Parathyroid adenoma (tissue), 2 donors: ENCODE measurements at regions not wholly inside any gene's neighbourhood (a gene's known extent, or its start where the extent isn't known, plus 50 kb on each side); places are given as distances from the start of the nearest gene placed in this dataset.

Experiments used
- H2AFZ ChIP-seq: fragments of 300-600 bp; sonication (generic); one replicate; pipeline ENCODE4 v1.7.0; 2017; ENCODE audit warnings: antibody characterized with exemption, mild to moderate bottlenecking
- H3K27ac ChIP-seq: fragments of 300-600 bp; sonication (generic); one replicate; pipeline ENCODE4 v1.7.0; 2017
- H3K27me3 ChIP-seq: fragments of 300-600 bp; sonication (generic); one replicate; pipeline ENCODE4 v1.7.0; 2017; ENCODE audit warnings: low read length; ENCODE audit not compliant: control insufficient read depth, insufficient read depth
- H3K36me3 ChIP-seq: fragments of 300-600 bp; sonication (generic); one replicate; pipeline ENCODE4 v1.7.0; 2017; ENCODE audit warnings: low read length; ENCODE audit not compliant: control insufficient read depth, insufficient read depth
- H3K4me1 ChIP-seq: fragments of 300-600 bp; sonication (generic); one replicate; pipeline ENCODE4 v1.7.0; 2017; ENCODE audit warnings: control low read depth
- H3K4me2 ChIP-seq: fragments of 300-600 bp; sonication (generic); one replicate; pipeline ENCODE4 v1.7.0; 2017; ENCODE audit warnings: low read length
- H3K4me3 ChIP-seq: fragments of 300-600 bp; sonication (generic); one replicate; pipeline ENCODE4 v1.7.0; 2017; ENCODE audit warnings: low read depth, low read length
- H3K79me2 ChIP-seq: fragments of 300-600 bp; sonication (generic); one replicate; pipeline ENCODE4 v1.7.0; 2017; ENCODE audit warnings: control low read depth
- H3K9ac ChIP-seq: fragments of 300-600 bp; sonication (generic); one replicate; pipeline ENCODE4 v1.7.0; 2017; ENCODE audit warnings: mild to moderate bottlenecking
- H3K9me3 ChIP-seq: fragments of 300-600 bp; sonication (generic); one replicate; pipeline ENCODE4 v1.7.0; 2017; ENCODE audit warnings: low read length; ENCODE audit not compliant: control insufficient read depth
- CTCF ChIP-seq: fragments of 300-600 bp; sonication (generic); IDR thresholded peaks from one replicate; pipeline ENCODE4 v1.7.0; 2017; ENCODE audit warnings: antibody characterized with exemption, mild to moderate bottlenecking
- donor health status: primary hyperparathyroidism.

- Histone ChIP-seq H3K4me1 (no peaks in the 10 kb centered on the region), H3K79me2 (no peaks in the 10 kb centered on the region), H2AFZ (no peak overlapping the region), H3K9me3 (no peaks in the 10 kb centered on the region), H3K36me3 (no peaks in the 10 kb centered on the region), H3K27me3 (no peaks in the 10 kb centered on the region), H3K27ac (no peak overlapping the region), H3K4me3 (no peak overlapping the region), H3K4me2 (no peak overlapping the region), H3K9ac (no peak overlapping the region)
- no peak for TF ChIP-seq CTCF
Measured at GRCh38 chr13:22461854-22462490, 718.8 kb upstream of the SGCG start.

GRCh38 chr13:22463089-22463488 is 717.7 kb upstream of the SGCG start:
- Histone ChIP-seq H3K4me3 (no peak overlapping the region), H3K9me3 (no peaks in the 10 kb centered on the region), H3K79me2 (no peaks in the 10 kb centered on the region), H2AFZ (no peak overlapping the region), H3K4me2 (no peak overlapping the region), H3K4me1 (no peaks in the 10 kb centered on the region), H3K9ac (no peak overlapping the region), H3K27ac (no peak overlapping the region), H3K27me3 (no peaks in the 10 kb centered on the region), H3K36me3 (no peaks in the 10 kb centered on the region)
- no peak for TF ChIP-seq CTCF

GRCh38 chr13:22468045-22468444 is 712.7 kb upstream of the SGCG start:
- TF ChIP-seq CTCF = no peak
- Histone ChIP-seq H3K36me3 (no peaks in the 10 kb centered on the region), H3K27ac (no peak overlapping the region), H2AFZ (no peak overlapping the region), H3K4me2 (no peak overlapping the region), H3K79me2 (no peaks in the 10 kb centered on the region), H3K9me3 (no peaks in the 10 kb centered on the region), H3K9ac (no peak overlapping the region), H3K4me1 (no peaks in the 10 kb centered on the region), H3K4me3 (no peak overlapping the region), H3K27me3 (no peaks in the 10 kb centered on the region)

GRCh38 chr13:22468824-22469223 is 712.0 kb upstream of the SGCG start:
- Histone ChIP-seq H3K36me3 (no peaks in the 10 kb centered on the region), H3K27me3 (no peaks in the 10 kb centered on the region), H3K4me3 (no peak overlapping the region), H3K27ac (no peak overlapping the region), H3K4me1 (no peaks in the 10 kb centered on the region), H3K4me2 (no peak overlapping the region), H3K9ac (no peak overlapping the region), H2AFZ (no peak overlapping the region), H3K79me2 (no peaks in the 10 kb centered on the region), H3K9me3 (no peaks in the 10 kb centered on the region)
- TF ChIP-seq CTCF = no peak

GRCh38 chr13:22469452-22469851 is 711.3 kb upstream of the SGCG start:
- H3K4me1 ChIP-seq = no peaks in the 10 kb centered on the region
- H3K4me2 ChIP-seq = no peak overlapping the region
- no peaks in the 10 kb centered on the region for H3K9me3 ChIP-seq
- H3K4me3 ChIP-seq = no peak overlapping the region
- H3K36me3 ChIP-seq = no peaks in the 10 kb centered on the region
- TF ChIP-seq CTCF = no peak
- H3K27me3 ChIP-seq = no peaks in the 10 kb centered on the region
- no peak overlapping the region for H3K9ac ChIP-seq
- no peaks in the 10 kb centered on the region for H3K79me2 ChIP-seq
- no peak overlapping the region for H2AFZ ChIP-seq
- no peak overlapping the region for H3K27ac ChIP-seq
